Lung (tissue), 11 donors: ENCODE measurements at regions not wholly inside any gene's neighbourhood (a gene's known extent, or its start where the extent isn't known, plus 50 kb on each side); places are given as distances from the start of the nearest gene placed in this dataset.

Experiments
- ATAC-seq: fragments of 200-7000 bp; cut with Tn5 transposase; one replicate; pipeline ENCODE4 v1.9.1; 2020; ENCODE audit warnings: moderate number of reproducible peaks; ENCODE audit not compliant: insufficient read depth, low FRiP score
- DNase-seq, 3 donors: peaks; one replicate each; pipeline ENCODE4 v3.0.0-alpha.2; 2013 to 2017
- H3K27ac ChIP-seq, 2 donors: one replicate each; pipeline ENCODE4 v1.5.1; 2013; ENCODE audit warnings: mild to moderate bottlenecking in 2 of 2, moderate library complexity in 2 of 2, control low read depth in 1 of 2, inconsistent platforms in 1 of 2, low read depth in 1 of 2, low read length in 1 of 2
- H3K27me3 ChIP-seq, 3 donors: one replicate each; pipeline ENCODE4 v1.5.1; 2013; ENCODE audit warnings: low read length in 2 of 3; ENCODE audit not compliant: control insufficient read depth in 3 of 3, insufficient read depth in 3 of 3
- H3K36me3 ChIP-seq, 4 donors: one replicate each; pipeline ENCODE4 v1.5.1; 2013; ENCODE audit warnings: low read length in 4 of 4, mild to moderate bottlenecking in 1 of 4, moderate library complexity in 1 of 4; ENCODE audit not compliant: control insufficient read depth in 4 of 4, insufficient read depth in 4 of 4
- H3K4me1 ChIP-seq, 5 donors: one replicate each; pipeline ENCODE4 v1.5.1; 2013; ENCODE audit warnings: low read length in 5 of 5, mild to moderate bottlenecking in 2 of 5, moderate library complexity in 1 of 5; ENCODE audit not compliant: control insufficient read depth in 5 of 5, insufficient read depth in 5 of 5
- H3K4me3 ChIP-seq: one replicate; pipeline ENCODE4 v1.5.1; 2013; ENCODE audit warnings: mild to moderate bottlenecking, control low read depth, moderate library complexity
- H3K9ac ChIP-seq, 2 donors: one replicate each; pipeline ENCODE4 v1.5.1; 2013; ENCODE audit warnings: low read length in 2 of 2, control low read depth in 1 of 2; ENCODE audit not compliant: insufficient read depth in 1 of 2
- H3K9me3 ChIP-seq, 4 donors: one replicate each; pipeline ENCODE4 v1.5.1; 2013; ENCODE audit warnings: low read length in 3 of 4, mild to moderate bottlenecking in 1 of 4, moderate library complexity in 1 of 4; ENCODE audit not compliant: control insufficient read depth in 4 of 4, insufficient read depth in 3 of 4
- CTCF ChIP-seq: IDR thresholded peaks from 2 replicates; pipeline ENCODE4 v1.5.1; 2012; ENCODE audit warnings: mild to moderate bottlenecking; ENCODE audit errors: control extremely low read depth, extremely low read depth
- WGBS, 2 donors: extraction: QIAGEN DNeasy Blood & Tissue Kit; methylation state at CpG; one replicate each; pipeline ENCODE4 v1.1.7; 2013; 5-methylcytosine and 5-hydroxymethylcytosine counted together
- donor health status: control.
- donor health status: control.
- donor health status: Bipolar disorder and iron deficiency.
- donor health status: healthy.
- donor health status: DM: yes; HTN: yes; CAD: no.

DNA sequence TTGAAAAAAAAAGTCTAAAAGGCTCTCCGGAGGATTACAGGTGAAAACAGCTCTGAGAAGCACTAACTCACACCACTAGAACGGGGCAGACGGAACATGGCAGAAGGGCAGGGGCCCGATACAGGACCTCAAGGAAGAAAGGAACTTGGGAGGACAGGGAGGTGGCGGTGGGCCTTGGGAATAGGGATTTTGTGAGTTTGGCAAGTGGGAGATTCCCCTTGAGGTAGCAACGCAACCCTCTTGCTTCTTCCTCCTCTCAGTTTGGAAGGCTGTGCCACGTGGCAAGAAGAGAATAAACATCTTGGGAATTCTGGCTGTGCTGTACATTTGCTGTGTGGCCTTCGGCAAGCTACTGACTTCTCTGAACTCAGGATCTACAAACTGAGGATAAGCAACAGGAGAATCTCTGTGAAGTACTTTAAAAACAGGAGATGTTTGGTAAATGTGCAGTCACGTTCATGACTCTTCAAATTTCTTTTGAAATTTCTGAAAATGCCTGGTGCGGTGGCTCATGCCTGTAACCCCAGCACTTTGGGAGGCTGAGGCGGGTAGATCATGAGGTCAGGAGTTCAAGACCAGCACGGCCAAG is 220.8 kb downstream of the BCAS1 start:
- H3K9me3 ChIP-seq, result no peaks in the 10 kb centered on the region
- ATAC-seq, result no peak
- H3K4me3 ChIP-seq, result no peak overlapping the region
- no peak for DNase-seq
- no peak for TF ChIP-seq CTCF
- H3K27ac ChIP-seq, result no peak overlapping the region
- no peak overlapping the region for H3K9ac ChIP-seq
- H3K36me3 ChIP-seq, result no peaks in the 10 kb centered on the region
- 84 to 85% methylated on average over 12 of the region's 12 CpGs for WGBS, 2 donors
- peaks cover 0 to 10% (median 0%) of the 10 kb centered on the region in 5 donors for H3K4me1 ChIP-seq
- no peaks in the 10 kb centered on the region for H3K27me3 ChIP-seq

DNA sequence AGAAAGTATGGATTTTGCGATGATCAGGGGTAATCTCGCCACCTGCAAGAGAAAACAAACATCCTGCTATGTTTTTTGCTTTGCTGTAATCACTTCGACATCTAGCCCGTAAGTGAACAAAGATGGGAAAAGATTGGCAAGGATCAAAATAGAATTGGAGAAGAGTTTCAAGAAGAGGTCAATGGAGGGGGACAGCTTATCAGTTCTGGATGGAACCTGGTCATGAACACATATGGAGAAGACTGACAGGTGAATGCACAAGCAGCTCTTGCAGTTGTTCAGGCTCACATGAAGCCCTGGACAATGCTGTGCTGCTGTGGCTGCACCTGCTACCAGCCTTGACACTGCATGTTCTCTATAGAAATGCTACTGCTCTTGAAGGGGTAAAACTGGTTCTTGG is 222.1 kb downstream of the BCAS1 start:
- 82 to 90% methylated on average over 4 of the region's 4 CpGs for WGBS, 2 donors
- peaks cover 0 to 10% (median 0%) of the 10 kb centered on the region in 5 donors for H3K4me1 ChIP-seq
- no peak overlapping the region for H3K4me3 ChIP-seq
- no peak for DNase-seq
- H3K9me3 ChIP-seq, result no peaks in the 10 kb centered on the region
- no peak overlapping the region for H3K9ac ChIP-seq
- no peak for TF ChIP-seq CTCF
- no peaks in the 10 kb centered on the region for H3K36me3 ChIP-seq
- ATAC-seq, result no peak
- no peak overlapping the region for H3K27ac ChIP-seq
- H3K27me3 ChIP-seq, result no peaks in the 10 kb centered on the region

DNA sequence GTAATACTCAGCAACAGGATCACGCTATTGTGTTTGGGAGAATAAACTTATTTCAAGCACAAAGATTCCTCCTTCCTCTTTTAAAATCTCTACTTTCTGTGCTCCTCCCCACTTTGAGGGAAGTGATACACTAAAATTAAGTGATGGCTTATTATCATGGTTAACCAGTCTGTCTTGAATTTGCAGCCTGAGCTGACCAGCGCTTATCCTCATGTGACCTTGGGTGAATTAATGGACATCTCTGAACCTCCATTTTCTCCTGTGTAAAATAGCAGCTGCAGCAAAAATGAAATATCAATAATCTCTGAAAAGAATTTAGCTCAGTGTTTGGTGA is 222.6 kb downstream of the BCAS1 start:
- DNase-seq (no peak), ATAC-seq (no peak)
- H3K4me1 ChIP-seq, result peaks cover 0 to 7% (median 0%) of the 10 kb centered on the region in 5 donors
- no peak overlapping the region for H3K27ac ChIP-seq
- H3K4me3 ChIP-seq, result no peak overlapping the region
- no peak overlapping the region for H3K9ac ChIP-seq
- no peaks in the 10 kb centered on the region for H3K9me3 ChIP-seq
- no peaks in the 10 kb centered on the region for H3K36me3 ChIP-seq
- no peak for TF ChIP-seq CTCF
- 33 to 72% methylated on average over 2 of the region's 2 CpGs for WGBS, 2 donors
- no peaks in the 10 kb centered on the region for H3K27me3 ChIP-seq
